NCI-H748 treated with DMSO at 0.1 percent for 48 hours (cell line): ENCODE measurements at regions not wholly inside any gene's neighbourhood (a gene's known extent, or its start where the extent isn't known, plus 50 kb on each side); places are given as distances from the start of the nearest gene placed in this dataset.
A peak's percentile ranks its signal among the peaks of the same experiment; 100 is the strongest.

Experiments
- DNase-seq: peaks from one replicate; lab custom pipeline; 2025; lab: John Stamatoyannopoulos, UW

DNA sequence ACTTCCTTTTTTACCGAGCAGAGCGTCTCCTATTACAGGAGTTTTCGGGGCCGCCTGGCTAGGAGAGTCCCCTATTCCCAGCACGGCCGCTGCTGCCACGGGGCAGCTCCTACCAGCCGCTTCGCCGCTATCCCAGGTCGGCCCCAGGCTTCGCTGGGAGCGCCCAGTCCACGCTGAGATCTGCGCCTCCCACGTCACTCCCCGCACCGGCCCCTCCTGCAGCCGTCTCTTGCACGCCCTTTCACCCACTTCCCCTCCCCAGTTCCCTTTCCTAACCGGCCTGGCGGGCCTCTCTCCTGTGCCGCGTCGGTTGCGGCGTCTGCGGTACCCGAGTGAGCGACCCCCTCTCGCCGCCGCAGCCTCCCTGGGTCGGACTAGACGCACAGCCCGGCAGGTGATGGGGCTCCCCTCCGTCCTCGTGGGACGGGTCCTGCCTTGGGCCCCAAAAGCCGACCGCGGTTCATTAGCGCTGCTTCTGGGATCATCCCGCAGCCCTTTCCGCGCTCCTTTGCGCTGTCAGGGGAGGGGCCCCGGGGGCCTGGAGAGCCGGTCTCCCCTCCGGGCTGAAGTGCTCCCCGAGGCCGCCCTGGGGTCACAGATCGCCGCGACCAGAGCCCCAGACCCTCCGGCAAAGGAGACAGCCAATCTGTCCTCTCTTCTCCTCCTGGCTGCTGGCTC lies 1318.4 kb downstream of the TMEM121 start:
- no peak for DNase-seq

DNA sequence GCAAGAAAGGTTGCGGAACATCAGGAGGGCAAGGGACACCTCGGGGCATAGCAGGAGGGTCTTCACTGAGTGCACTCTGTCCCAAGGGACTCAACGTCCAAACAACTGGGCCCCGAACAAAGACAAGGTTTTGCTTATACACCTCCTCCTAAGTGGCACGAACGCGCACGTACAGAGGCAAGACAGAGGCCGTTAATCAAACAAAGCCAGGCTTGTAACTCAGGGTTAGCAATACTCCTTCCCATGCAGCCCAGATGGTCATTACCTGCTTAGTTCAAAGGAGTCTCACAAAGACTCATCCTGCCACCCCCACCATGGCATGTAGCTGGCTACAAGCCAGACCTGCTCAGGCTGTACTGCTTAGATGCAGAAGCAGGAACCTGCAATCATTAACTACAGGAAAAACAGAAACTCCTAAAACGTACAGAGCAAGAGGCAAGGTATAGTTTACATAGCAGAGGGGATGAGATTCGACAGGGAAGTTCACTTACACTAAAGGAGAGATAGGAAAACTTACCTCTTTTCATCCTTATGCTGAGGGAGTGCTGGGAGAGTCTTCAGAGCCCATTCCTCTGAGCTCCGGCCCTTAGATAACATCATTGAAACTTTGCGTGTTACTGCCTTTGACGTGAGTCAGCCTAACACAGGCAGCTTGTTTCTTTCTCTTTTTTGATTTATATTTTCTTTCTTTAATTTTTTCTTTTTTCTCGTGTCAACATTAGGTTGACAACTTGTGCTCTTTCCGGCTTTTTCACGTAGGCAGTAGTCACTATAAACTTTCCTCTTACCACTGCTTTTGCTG lies 1319.1 kb downstream of the TMEM121 start:
- peak; percentile 38 for DNase-seq

DNA sequence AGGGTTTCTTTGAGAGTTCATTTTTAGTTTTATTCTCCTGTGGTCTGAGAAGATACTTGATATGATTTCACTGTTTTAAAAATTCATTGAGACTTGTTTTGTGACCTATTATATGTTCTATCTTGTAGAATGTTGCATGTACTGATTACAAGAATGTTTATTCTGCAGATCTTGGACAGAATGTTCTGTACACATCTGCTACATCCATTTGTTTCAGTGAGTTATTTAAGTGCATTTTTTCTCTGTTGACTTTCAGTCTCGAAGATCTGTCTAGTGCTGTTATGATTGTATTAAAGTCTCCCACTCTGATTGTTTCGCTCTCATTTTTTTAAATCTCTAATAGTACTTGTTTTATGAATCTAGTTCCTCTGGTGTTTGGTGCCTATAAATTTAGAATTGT lies 1319.8 kb downstream of the TMEM121 start:
- DNase-seq: no peak

DNA sequence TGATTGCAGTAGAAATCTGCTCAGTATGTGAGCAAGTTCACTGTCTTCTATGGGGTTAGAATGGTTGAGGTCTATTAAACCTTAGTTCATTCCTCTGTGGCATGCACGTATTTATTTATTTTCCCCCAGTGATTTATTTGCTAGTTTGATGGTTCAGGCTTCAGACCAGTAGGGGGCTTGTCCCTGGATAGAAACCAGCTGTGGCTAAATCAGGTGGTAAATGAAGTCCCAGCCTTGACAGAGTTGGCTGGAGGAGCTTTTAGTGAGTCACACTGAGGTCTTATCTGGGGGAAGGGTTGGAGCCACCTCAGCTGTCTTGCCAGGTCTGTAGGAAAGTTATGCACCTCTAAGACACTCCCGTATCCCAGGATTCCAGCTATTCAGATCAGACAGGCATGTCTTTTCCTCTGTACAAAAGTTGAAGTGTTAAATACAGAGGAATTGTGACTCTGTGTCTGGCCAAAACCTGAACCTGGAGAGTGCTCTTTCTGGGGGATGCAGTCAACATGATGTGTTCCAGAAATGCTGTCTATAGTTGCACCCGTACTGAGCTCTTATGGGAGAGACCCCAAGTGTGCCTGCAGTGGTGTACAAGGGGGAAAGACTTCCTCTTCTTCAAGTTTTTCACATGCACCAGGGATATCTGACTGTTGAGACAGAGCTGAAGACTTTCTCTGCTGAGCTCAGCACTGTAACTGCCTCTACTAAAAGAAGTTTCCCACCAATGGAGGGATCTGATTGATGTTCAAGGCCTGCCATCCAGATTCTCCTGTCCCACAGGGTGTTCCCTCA lies 1322.1 kb downstream of the TMEM121 start:
- DNase-seq: no peak

DNA sequence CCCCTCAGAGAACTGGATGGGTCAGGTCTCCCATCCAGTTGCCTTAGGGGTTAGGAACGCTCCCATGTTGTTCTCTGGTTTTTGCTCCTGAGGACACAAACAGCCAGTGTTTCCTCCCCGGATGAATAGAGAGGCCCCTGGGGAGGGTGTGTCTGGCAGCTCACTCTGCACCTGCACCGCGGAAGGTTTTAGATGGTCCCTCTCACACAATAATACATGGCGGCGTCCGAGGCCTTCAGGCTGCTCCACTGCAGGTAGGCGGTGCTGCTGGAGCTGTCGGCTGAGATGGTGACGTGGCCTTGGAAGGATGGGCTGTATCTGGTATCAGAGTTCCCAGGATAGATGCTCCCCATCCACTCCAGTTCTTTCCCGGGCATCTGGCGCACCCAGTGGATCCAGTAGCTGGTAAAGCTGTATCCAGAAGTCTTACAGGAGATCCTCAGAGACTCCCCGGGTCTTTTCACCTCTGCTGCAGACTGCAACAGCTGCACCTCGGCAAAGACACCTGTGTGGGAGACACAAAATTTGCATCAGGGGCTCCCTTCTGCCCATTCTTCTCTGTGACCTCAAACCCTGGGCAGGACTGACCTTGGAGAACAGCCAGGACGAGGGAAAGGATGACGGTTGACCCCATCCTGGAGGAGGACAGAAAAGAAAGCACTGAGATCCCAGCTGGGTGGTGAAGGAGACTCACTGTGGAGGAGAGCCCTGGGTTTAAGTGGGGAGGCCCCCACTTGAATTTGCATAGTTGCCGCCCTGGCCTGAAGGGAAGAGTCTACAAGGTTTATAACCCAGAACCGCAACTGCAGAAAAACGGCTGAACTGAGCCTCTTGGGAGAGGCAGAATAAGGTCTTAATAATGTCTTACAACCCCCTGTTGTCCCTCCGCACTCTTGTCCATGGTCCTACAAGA lies 1324.8 kb downstream of the TMEM121 start:
- no peak for DNase-seq

DNA sequence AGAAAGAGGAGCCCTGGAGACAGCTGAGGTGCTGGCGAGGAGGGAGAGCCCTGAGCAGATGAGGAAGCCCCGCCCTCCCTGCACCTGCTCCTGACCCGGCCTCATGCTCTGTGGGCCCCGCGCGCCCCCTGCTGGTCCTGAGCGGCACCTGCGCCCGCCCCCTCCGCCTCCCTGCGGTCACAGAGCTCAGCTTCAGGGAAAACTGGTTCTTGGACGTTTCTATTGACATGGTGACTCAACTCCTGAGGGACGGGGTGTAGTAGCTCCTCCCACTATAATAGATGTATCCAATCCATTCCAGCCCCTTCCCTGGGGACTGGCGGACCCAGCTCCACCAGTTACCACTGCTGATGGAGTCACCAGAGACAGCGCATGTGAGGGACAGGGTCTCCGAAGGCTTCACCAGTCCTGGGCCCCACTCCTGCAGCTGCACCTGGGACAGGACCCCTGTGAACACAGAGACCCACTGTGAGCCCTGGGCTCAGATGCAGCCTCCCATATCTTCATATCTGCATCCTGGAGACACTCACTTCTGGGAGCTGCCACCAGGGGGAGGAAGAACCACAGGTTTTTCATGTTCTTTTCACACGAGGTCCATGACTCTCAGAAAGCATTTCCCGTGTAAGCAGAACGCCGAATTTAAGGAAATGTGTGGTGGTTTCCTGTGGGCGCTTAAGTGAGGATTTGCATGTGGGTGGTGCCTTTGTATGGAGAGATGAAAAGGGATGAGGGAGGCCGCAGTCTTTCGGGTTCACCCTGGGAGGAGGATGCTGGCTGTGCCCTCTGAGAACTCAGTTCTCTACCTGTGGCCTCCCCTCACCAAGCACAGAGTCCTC lies 1346.4 kb downstream of the TMEM121 start:
- DNase-seq: peak; percentile 48

DNA sequence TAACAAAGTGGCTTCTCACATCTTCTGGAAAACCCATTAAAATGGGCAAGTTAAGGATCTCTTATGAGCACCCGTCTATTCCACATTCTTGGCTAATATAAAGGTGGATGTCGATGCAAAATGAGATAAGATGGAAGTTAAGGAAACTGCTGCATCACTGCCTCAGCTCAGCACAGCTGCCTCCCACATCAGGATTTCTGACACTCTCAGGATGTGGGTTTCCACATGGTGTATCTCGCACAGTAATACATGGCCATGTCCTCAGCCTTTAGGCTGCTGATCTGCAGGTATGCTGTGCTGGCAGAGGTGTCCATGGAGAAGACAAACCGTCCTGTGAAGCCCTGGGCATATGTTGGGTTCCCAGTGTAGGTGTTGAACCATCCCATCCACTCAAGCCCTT lies 1348.0 kb downstream of the TMEM121 start:
- no peak for DNase-seq

DNA sequence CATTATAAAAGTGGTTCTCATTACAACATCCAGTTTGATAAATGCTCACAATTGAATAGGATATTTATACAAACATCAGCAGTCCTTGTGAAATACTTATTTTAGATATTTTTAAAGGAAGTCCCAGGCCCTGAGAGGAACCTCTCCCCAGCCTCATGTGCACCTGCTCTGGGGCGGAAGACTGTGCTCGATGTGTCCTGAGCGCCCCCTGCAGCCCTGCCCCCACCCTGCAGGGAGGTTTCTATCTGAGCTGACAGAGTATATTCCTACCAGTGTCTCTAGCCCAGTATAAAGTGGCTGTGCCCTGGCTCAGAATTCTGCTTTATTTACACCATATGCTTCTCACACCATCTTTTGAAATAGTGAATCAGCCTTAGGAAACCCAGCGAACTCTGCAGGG lies 1349.1 kb downstream of the TMEM121 start:
- DNase-seq: no peak

DNA sequence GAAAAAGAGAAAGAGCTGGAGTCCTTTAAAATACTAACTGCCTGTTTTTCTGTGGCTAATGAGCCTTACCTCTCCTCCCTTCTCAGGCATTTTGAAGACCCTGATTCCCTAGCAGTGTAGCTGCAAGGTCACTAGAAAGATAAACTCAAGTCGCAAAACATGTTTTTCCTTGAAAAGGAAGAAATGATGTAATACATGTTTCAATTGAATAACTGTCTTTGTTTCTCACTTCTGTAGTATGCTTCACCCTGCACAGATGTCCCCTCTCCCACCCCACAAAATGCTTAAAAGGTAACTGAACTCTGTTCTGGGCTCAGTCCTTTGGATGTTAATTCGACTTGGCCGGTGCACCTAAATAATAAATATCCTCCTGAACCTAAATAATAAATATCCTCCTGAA lies 1350.3 kb downstream of the TMEM121 start:
- DNase-seq: no peak

DNA sequence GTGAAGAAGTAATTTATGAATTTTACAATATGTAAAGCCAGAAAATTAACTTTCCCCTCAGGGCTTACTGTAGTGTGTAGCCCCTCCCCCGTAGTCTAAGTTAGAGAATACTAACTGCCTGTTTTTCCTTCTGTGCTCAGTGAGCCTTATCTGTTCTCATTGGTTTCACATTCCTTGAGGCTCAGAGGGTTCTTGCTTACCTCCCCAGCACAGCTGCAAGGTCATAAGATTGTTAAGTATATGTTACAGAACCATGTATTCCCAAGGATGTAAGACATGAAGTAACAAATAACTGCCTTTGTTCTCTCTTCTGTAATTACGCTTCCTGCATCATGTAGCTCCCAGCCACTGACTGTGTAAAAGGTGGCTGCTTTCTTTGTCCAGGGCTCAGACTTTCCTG lies 1351.1 kb downstream of the TMEM121 start:
- DNase-seq: no peak

DNA sequence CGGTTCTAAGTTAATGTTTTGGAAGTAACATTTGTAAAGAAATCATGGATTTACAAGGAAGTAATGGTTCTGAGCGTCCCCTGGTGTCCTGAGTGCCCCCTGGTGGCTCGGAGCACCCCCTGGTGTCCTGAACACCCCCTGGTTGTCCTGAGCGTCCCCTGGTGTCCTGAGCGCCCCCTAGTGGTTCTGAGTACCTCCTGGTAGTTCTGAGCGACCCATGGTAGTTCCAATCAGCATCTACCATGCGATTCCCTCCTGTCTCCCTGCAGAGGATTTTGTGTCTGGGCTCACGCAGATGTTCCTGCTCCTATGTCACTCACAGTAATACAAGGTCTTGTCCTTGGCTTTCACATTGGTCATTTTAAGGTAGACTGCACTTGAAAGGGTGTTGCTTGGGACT lies 1352.9 kb downstream of the TMEM121 start:
- DNase-seq: peak; percentile 25

DNA sequence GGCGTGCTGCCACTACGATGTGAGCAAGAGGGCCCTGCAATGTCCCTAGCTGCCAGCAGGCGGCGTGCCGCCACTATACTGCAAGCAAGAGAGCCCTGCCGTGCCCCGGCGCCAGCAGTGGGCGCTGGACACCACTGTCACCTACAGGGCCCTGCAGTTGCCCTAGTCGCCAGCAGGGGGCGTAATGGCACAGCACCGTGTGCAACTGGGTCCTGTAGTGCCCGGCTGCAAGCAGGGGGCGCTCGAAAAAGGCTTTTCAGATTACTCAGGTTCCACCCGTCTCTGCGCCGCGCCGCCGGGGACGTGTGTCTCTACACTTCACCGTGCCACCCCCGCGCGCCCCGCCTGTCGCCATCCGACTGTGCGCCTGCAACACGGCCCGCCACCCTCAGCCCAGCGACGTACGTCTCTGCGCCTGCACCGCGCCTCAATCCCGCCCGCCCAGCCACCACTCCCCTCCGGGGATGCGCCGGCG lies 1356.9 kb downstream of the TMEM121 start:
- no peak for DNase-seq
